ENCODE measurements at regions not wholly inside any gene's neighbourhood (a gene's known extent, or its start where the extent isn't known, plus 50 kb on each side); places are given as distances from the start of the nearest gene placed in this dataset.
"Not testable (repeated sequence)": the region's sequence is repeated elsewhere in the genome, so short reads cannot be mapped to it uniquely, and the experiment has no call there.

- not testable (repeated sequence) for TF ChIP-seq CTCF, POLR2A (IDR thresholded peaks at IDR 0.05)
These were observed 117.0 kb upstream of the ZSCAN2 start for GRCh38 chr15:84483859-84484258.

Measured in esophagus squamous epithelium (tissue), 4 donors.